SK-N-SH treated with all-trans-retinoic acid at 6 μM for 48 hours (cell line): ENCODE measurements at regions not wholly inside any gene's neighbourhood (a gene's known extent, or its start where the extent isn't known, plus 50 kb on each side); places are given as distances from the start of the nearest gene placed in this dataset.

Source experiments
- ATAC-seq: fragments of 200-7000 bp; cut with Tn5 transposase; 3 replicates; pipeline ENCODE4 v1.9.1; 2020; ENCODE audit warnings: mild to moderate bottlenecking, moderate library complexity
- ARNTL ChIP-seq: fragments of 450-650 bp; formaldehyde crosslinking; IDR thresholded peaks from 2 replicates; pipeline ENCODE4 v1.5.0; 2020; ENCODE audit warnings: low read depth, mild to moderate bottlenecking, moderate library complexity, borderline replicate concordance
- CSDC2 ChIP-seq: fragments of 250-450 bp; sonication (Bioruptor Pico); IDR thresholded peaks from 2 replicates; pipeline ENCODE4 v1.5.0; 2020; ENCODE audit warnings: mild to moderate bottlenecking, moderate library complexity
- ESRRG ChIP-seq: fragments of 250-450 bp; sonication (Bioruptor Pico); IDR thresholded peaks from 2 replicates; pipeline ENCODE4 v1.6.1; 2021; ENCODE audit warnings: mild to moderate bottlenecking
- GLIS3 ChIP-seq: fragments of 250-450 bp; sonication (Bioruptor Pico); IDR thresholded peaks from 2 replicates; pipeline ENCODE4 v1.5.0; 2020; ENCODE audit warnings: mild to moderate bottlenecking, moderate library complexity
- ISL1 ChIP-seq: fragments of 250-450 bp; sonication (Bioruptor Pico); IDR thresholded peaks from 2 replicates; pipeline ENCODE4 v2.1.2; 2022; ENCODE audit warnings: mild to moderate bottlenecking, moderate library complexity
- OSR1 ChIP-seq: fragments of 250-450 bp; sonication (Bioruptor Pico); IDR thresholded peaks from 2 replicates; pipeline ENCODE4 v1.8.0; 2022; ENCODE audit warnings: moderate library complexity, mild to moderate bottlenecking, inconsistent platforms
- PPARA ChIP-seq: fragments of 250-450 bp; sonication (Bioruptor Pico); IDR thresholded peaks from 2 replicates; pipeline ENCODE4 v1.5.0; 2020; ENCODE audit warnings: mild to moderate bottlenecking, borderline replicate concordance
- RARB ChIP-seq: fragments of 250-450 bp; sonication (Bioruptor Pico); IDR thresholded peaks from 2 replicates; pipeline ENCODE4 v1.8.0; 2021; ENCODE audit warnings: mild to moderate bottlenecking, moderate library complexity
- SNAI2 ChIP-seq: fragments of 250-450 bp; sonication (Bioruptor Pico); IDR thresholded peaks from 2 replicates; pipeline ENCODE4 v1.5.0; 2020; ENCODE audit warnings: mild to moderate bottlenecking, moderate library complexity
- TCF4 ChIP-seq: fragments of 250-450 bp; sonication (Bioruptor Pico); IDR thresholded peaks from 2 replicates; pipeline ENCODE4 v1.8.0; 2021; ENCODE audit warnings: mild to moderate bottlenecking, moderate library complexity, borderline replicate concordance
- TOX ChIP-seq: fragments of 250-450 bp; sonication (Bioruptor Pico); IDR thresholded peaks from 2 replicates; pipeline ENCODE4 v1.8.0; 2021; ENCODE audit warnings: mild to moderate bottlenecking, moderate library complexity, borderline replicate concordance
- ZFP3 ChIP-seq: fragments of 250-450 bp; sonication (Bioruptor Pico); IDR thresholded peaks from 2 replicates; pipeline ENCODE4 v1.5.0; 2020; ENCODE audit warnings: mild to moderate bottlenecking, moderate library complexity
- ZNF565 ChIP-seq: fragments of 450-650 bp; formaldehyde crosslinking; conservative IDR thresholded peaks from 2 replicates; pipeline ENCODE4 v1.5.0; 2020; ENCODE audit warnings: low read depth, mild to moderate bottlenecking, moderate library complexity
- ZNF70 ChIP-seq: fragments of 450-650 bp; formaldehyde crosslinking; IDR thresholded peaks from 2 replicates; pipeline ENCODE4 v1.5.0; 2020; ENCODE audit warnings: mild to moderate bottlenecking, moderate library complexity
- ZNF8 ChIP-seq: fragments of 450-650 bp; formaldehyde crosslinking; IDR thresholded peaks from 2 replicates; pipeline ENCODE4 v1.5.0; 2020; ENCODE audit warnings: mild to moderate bottlenecking, moderate library complexity
- TF ChIP-seq, protein P1 (sequence below): fragments of 250-450 bp; sonication (Bioruptor Pico); IDR thresholded peaks from 2 replicates; pipeline ENCODE4 v1.5.0; 2020; ENCODE audit warnings: mild to moderate bottlenecking, moderate library complexity
- TF ChIP-seq, protein P2 (sequence below): fragments of 250-450 bp; sonication (Bioruptor Pico); IDR thresholded peaks from 2 replicates; pipeline ENCODE4 v1.5.1; 2020; ENCODE audit warnings: low read depth, mild to moderate bottlenecking, moderate library complexity
- TF ChIP-seq, protein P3 (sequence below): fragments of 250-450 bp; sonication (Bioruptor Pico); IDR thresholded peaks from 2 replicates; pipeline ENCODE4 v1.8.0; 2020; ENCODE audit warnings: mild to moderate bottlenecking, moderate library complexity, borderline replicate concordance
- TF ChIP-seq, protein P4 (sequence below): fragments of 250-450 bp; sonication (Bioruptor Pico); IDR thresholded peaks from 2 replicates; pipeline ENCODE4 v1.5.1; 2021; ENCODE audit warnings: mild to moderate bottlenecking, moderate library complexity
- TF ChIP-seq, protein P5 (sequence below): fragments of 250-450 bp; sonication (Bioruptor Pico); IDR thresholded peaks from 2 replicates; pipeline ENCODE4 v1.8.0; 2021; ENCODE audit warnings: low read depth, mild to moderate bottlenecking, moderate library complexity, borderline replicate concordance

DNA sequence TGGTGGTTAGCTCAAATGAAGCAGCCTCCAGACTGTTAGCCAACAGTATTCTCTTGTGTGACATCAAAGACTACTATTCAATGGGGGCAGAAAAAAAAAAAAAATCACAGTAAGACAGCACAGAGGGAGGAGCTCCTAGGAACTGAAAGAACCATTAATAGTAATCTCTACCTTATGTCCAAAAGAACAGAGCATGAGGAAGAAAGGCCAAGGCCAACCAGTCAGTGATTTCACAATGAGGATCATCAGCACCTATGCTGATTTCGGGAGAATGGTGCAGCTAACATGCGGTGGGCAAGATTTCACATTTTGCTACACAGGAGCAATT is 66.3 kb upstream of the SOX5 start:
- TF ChIP-seq, protein P1, sequence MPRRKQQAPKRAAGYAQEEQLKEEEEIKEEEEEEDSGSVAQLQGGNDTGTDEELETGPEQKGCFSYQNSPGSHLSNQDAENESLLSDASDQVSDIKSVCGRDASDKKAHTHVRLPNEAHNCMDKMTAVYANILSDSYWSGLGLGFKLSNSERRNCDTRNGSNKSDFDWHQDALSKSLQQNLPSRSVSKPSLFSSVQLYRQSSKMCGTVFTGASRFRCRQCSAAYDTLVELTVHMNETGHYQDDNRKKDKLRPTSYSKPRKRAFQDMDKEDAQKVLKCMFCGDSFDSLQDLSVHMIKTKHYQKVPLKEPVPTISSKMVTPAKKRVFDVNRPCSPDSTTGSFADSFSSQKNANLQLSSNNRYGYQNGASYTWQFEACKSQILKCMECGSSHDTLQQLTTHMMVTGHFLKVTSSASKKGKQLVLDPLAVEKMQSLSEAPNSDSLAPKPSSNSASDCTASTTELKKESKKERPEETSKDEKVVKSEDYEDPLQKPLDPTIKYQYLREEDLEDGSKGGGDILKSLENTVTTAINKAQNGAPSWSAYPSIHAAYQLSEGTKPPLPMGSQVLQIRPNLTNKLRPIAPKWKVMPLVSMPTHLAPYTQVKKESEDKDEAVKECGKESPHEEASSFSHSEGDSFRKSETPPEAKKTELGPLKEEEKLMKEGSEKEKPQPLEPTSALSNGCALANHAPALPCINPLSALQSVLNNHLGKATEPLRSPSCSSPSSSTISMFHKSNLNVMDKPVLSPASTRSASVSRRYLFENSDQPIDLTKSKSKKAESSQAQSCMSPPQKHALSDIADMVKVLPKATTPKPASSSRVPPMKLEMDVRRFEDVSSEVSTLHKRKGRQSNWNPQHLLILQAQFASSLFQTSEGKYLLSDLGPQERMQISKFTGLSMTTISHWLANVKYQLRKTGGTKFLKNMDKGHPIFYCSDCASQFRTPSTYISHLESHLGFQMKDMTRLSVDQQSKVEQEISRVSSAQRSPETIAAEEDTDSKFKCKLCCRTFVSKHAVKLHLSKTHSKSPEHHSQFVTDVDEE (CRISPR knock-in tag), result no peak
- TF ChIP-seq ZNF565 (CRISPR knock-in tag), result no peak
- TF ChIP-seq SNAI2, result no peak
- TF ChIP-seq ZFP3 (CRISPR knock-in tag), result no peak
- TF ChIP-seq ZNF8 (CRISPR knock-in tag), result no peak
- TF ChIP-seq GLIS3 (CRISPR knock-in tag), result no peak
- TF ChIP-seq RARB (CRISPR knock-in tag), result no peak
- no peak for TF ChIP-seq ZNF70 (CRISPR knock-in tag)
- no peak for TF ChIP-seq TOX (CRISPR knock-in tag)
- TF ChIP-seq ISL1 (CRISPR knock-in tag), result no peak
- TF ChIP-seq, all 23 proteins: peak for 0
- ATAC-seq, result no peak

DNA sequence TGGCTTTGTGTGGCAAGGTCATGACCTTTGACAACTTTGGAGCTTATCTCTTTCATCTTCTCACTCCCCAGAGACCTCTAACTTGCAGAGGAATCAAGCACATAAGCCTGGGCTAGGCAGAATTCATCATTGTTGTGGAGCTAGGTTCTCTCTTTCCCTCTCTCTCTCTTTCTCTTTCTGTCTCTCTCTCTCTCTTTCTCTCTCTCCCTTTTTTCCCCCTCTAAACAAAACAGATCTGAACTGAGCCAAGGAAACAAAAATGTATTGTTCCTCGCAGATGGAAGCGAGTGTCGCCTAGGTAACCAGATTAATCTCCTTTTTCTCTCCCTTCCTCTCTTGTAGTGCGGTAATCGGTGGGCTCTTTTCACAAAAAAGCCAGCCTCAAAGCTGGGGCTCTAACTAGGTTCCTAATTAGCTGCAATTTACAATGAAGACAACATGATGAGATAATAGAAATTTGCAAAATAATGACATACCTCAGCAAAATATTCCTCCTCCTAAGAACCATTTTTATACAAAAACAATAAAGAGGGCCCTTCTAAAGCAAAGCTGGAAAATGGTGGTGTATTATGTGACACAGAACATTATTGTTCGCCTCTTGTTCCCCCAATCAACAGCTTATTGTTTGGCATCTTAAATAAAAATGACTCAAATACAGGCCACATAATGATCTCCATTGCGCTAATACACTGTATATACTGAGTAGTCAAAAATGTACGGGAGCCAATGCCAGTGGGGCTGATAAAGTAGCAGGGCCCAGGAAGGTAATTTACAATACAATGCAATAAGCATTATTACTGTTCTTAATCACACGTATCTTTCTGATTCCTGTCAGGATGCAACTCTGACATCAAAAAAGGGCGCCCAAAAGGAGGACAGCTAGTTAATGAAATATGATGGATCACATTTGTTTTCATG is 65.7 kb upstream of the SOX5 start:
- no peak for TF ChIP-seq ARNTL (CRISPR knock-in tag)
- TF ChIP-seq SNAI2, result no peak
- TF ChIP-seq ESRRG (CRISPR knock-in tag), result no peak
- no peak for TF ChIP-seq ZNF8 (CRISPR knock-in tag)
- TF ChIP-seq TCF4 (CRISPR knock-in tag), result no peak
- TF ChIP-seq TOX (CRISPR knock-in tag), result no peak
- no peak for TF ChIP-seq ZNF70 (CRISPR knock-in tag)
- no peak for TF ChIP-seq OSR1 (CRISPR knock-in tag)
- TF ChIP-seq, protein P2, sequence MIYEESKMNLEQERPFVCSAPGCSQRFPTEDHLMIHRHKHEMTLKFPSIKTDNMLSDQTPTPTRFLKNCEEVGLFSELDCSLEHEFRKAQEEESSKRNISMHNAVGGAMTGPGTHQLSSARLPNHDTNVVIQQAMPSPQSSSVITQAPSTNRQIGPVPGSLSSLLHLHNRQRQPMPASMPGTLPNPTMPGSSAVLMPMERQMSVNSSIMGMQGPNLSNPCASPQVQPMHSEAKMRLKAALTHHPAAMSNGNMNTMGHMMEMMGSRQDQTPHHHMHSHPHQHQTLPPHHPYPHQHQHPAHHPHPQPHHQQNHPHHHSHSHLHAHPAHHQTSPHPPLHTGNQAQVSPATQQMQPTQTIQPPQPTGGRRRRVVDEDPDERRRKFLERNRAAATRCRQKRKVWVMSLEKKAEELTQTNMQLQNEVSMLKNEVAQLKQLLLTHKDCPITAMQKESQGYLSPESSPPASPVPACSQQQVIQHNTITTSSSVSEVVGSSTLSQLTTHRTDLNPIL (CRISPR knock-in tag), result no peak
- TF ChIP-seq PPARA (CRISPR knock-in tag), result no peak
- TF ChIP-seq, protein P3, sequence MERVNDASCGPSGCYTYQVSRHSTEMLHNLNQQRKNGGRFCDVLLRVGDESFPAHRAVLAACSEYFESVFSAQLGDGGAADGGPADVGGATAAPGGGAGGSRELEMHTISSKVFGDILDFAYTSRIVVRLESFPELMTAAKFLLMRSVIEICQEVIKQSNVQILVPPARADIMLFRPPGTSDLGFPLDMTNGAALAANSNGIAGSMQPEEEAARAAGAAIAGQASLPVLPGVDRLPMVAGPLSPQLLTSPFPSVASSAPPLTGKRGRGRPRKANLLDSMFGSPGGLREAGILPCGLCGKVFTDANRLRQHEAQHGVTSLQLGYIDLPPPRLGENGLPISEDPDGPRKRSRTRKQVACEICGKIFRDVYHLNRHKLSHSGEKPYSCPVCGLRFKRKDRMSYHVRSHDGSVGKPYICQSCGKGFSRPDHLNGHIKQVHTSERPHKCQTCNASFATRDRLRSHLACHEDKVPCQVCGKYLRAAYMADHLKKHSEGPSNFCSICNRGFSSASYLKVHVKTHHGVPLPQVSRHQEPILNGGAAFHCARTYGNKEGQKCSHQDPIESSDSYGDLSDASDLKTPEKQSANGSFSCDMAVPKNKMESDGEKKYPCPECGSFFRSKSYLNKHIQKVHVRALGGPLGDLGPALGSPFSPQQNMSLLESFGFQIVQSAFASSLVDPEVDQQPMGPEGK (CRISPR knock-in tag), result no peak
- no peak for TF ChIP-seq GLIS3 (CRISPR knock-in tag)
- TF ChIP-seq ZFP3 (CRISPR knock-in tag), result no peak
- TF ChIP-seq CSDC2 (CRISPR knock-in tag), result no peak
- TF ChIP-seq, protein P4, sequence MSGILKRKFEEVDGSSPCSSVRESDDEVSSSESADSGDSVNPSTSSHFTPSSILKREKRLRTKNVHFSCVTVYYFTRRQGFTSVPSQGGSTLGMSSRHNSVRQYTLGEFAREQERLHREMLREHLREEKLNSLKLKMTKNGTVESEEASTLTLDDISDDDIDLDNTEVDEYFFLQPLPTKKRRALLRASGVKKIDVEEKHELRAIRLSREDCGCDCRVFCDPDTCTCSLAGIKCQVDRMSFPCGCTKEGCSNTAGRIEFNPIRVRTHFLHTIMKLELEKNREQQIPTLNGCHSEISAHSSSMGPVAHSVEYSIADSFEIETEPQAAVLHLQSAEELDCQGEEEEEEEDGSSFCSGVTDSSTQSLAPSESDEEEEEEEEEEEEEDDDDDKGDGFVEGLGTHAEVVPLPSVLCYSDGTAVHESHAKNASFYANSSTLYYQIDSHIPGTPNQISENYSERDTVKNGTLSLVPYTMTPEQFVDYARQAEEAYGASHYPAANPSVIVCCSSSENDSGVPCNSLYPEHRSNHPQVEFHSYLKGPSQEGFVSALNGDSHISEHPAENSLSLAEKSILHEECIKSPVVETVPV (CRISPR knock-in tag), result no peak
- ATAC-seq, result no peak

DNA sequence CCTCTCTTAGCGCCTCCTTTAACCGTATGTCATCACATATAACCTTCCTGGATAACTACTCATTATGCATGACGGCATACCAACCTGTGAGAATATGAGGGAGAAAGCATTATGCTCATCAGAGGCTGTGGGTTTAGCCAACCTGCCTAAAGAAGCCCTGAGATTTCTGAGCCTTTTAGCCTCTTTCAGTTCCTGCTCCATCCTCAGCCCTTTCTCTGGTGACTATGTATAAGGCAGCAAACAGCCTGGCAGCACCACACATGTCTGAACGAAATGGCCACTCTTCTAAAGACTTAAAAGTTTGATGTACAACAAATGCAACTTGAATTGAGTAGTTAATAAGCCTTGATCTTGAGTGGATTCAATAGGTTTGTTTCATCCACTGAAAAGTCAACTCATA is 64.8 kb upstream of the SOX5 start:
- no peak for ATAC-seq

DNA sequence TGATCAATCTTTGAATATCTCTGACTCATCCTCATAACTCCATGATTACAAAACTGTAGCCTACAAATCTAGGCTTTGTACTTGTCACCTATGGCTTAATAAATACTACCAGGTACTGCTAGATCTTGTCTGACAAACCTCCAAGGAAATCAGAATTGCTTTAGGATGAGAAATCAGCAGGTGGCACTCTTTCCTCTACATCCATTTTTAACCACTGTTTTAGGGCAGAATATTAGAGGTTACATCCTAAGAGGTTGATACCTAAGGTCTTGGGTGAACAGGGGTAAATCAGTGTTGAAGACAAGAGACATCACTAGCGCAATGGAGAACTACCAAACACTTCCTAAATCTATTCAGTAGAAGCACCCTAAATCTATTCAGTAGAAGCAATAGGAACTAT is 63.1 kb upstream of the SOX5 start:
- TF ChIP-seq ZNF70 (CRISPR knock-in tag), result peak; percentile 98
- TF ChIP-seq, protein P5, sequence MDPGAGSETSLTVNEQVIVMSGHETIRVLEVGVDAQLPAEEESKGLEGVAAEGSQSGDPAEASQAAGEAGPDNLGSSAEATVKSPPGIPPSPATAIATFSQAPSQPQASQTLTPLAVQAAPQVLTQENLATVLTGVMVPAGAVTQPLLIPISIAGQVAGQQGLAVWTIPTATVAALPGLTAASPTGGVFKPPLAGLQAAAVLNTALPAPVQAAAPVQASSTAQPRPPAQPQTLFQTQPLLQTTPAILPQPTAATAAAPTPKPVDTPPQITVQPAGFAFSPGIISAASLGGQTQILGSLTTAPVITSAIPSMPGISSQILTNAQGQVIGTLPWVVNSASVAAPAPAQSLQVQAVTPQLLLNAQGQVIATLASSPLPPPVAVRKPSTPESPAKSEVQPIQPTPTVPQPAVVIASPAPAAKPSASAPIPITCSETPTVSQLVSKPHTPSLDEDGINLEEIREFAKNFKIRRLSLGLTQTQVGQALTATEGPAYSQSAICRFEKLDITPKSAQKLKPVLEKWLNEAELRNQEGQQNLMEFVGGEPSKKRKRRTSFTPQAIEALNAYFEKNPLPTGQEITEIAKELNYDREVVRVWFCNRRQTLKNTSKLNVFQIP, result no peak
- TF ChIP-seq, all 23 proteins: peak for 1
- ATAC-seq, result no peak; the same call in 2 of the 3 replicates

More for the DNA sequence above, 64.8 kb upstream of the SOX5 start:
- TF ChIP-seq ZFP3 (CRISPR knock-in tag), result no peak
- TF ChIP-seq, all 23 proteins: peak for 0
